ENCODE measurements at regions not wholly inside any gene's neighbourhood (a gene's known extent, or its start where the extent isn't known, plus 50 kb on each side); places are given as distances from the start of the nearest gene placed in this dataset.

DNA sequence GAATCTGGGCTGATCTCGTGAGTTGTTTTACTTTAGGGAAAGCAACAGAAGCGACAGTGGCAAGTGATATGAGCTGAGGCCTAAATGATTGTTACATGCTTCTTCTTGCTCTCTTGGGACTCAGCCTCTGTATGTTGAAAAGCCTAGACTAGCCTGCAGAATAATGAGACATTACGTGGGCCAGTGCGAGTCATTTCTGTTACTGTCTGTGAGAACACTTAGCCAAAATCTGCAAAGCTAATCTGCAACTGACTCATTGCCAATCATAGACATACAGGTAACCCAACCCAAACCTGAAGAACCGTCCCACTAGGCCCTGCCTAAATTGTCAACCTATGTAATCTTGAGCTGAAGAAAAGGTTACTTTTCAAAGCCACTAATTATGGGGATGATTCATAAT is 77.4 kb upstream of the F13A1 start:
- TF ChIP-seq CEBPB (IDR thresholded peaks at IDR 0.05) = no peak
- TF ChIP-seq, protein P1, sequence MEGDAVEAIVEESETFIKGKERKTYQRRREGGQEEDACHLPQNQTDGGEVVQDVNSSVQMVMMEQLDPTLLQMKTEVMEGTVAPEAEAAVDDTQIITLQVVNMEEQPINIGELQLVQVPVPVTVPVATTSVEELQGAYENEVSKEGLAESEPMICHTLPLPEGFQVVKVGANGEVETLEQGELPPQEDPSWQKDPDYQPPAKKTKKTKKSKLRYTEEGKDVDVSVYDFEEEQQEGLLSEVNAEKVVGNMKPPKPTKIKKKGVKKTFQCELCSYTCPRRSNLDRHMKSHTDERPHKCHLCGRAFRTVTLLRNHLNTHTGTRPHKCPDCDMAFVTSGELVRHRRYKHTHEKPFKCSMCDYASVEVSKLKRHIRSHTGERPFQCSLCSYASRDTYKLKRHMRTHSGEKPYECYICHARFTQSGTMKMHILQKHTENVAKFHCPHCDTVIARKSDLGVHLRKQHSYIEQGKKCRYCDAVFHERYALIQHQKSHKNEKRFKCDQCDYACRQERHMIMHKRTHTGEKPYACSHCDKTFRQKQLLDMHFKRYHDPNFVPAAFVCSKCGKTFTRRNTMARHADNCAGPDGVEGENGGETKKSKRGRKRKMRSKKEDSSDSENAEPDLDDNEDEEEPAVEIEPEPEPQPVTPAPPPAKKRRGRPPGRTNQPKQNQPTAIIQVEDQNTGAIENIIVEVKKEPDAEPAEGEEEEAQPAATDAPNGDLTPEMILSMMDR (IDR thresholded peaks at IDR 0.05) = no peak
- TF ChIP-seq MAZ (IDR thresholded peaks at IDR 0.05; ENCODE audit: borderline replicate concordance, low read depth, low read length) = no peak
- TF ChIP-seq, protein P2, sequence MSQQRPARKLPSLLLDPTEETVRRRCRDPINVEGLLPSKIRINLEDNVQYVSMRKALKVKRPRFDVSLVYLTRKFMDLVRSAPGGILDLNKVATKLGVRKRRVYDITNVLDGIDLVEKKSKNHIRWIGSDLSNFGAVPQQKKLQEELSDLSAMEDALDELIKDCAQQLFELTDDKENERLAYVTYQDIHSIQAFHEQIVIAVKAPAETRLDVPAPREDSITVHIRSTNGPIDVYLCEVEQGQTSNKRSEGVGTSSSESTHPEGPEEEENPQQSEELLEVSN (IDR thresholded peaks at IDR 0.05; ENCODE audit: borderline replicate concordance, low read depth) = no peak
- TF ChIP-seq POLR2A (IDR thresholded peaks at IDR 0.05; ENCODE audit: low read length) = no peak
- TF ChIP-seq CHD2 (IDR thresholded peaks at IDR 0.05; ENCODE audit: low read length, partially characterized antibody) = no peak
- no peak for TF ChIP-seq NFE2L2 (conservative IDR thresholded peaks at IDR 0.05; ENCODE audit: low read length)

All from A549 (cell line).